H9 (cell line): ENCODE measurements at regions not wholly inside any gene's neighbourhood (a gene's known extent, or its start where the extent isn't known, plus 50 kb on each side); places are given as distances from the start of the nearest gene placed in this dataset.
A peak's percentile ranks its signal among the peaks of the same experiment; 100 is the strongest.

Experiments
- DNase-seq: peaks from one replicate; pipeline ENCODE4 v3.0.0-alpha.2; 2017
- H2AFZ ChIP-seq: one replicate; pipeline ENCODE4 v1.6.1; 2013; ENCODE audit warnings: mild to moderate bottlenecking, low read length, control low read depth, moderate library complexity
- H2AK5ac ChIP-seq: 2 replicates; pipeline ENCODE4 v1.6.1; 2013; ENCODE audit warnings: low read length, control low read depth, mixed read lengths; ENCODE audit not compliant: insufficient read length
- H2BK120ac ChIP-seq: one replicate; pipeline ENCODE4 v1.6.1; 2013; ENCODE audit warnings: low read depth, mild to moderate bottlenecking, low read length, control low read depth, inconsistent platforms; ENCODE audit not compliant: poor library complexity, severe bottlenecking
- H2BK12ac ChIP-seq: 2 replicates; pipeline ENCODE4 v1.6.1; 2013; ENCODE audit warnings: low read length, control low read depth, mixed read lengths, low read depth; ENCODE audit not compliant: insufficient read length
- H2BK15ac ChIP-seq: 2 replicates; pipeline ENCODE4 v1.6.1; 2013; ENCODE audit warnings: low read depth, low read length, control low read depth
- H2BK20ac ChIP-seq: one replicate; pipeline ENCODE4 v1.6.1; 2013; ENCODE audit warnings: low read depth, mild to moderate bottlenecking, low read length, control low read depth, inconsistent platforms; ENCODE audit not compliant: poor library complexity, severe bottlenecking
- H2BK5ac ChIP-seq: 2 replicates; pipeline ENCODE4 v1.6.1; 2013; ENCODE audit warnings: low read length, control low read depth, mixed read lengths; ENCODE audit not compliant: insufficient read length
- H3K14ac ChIP-seq: 2 replicates; pipeline ENCODE4 v1.6.1; 2013; ENCODE audit warnings: low read length, control low read depth; ENCODE audit not compliant: insufficient read depth
- H3K18ac ChIP-seq: 2 replicates; pipeline ENCODE4 v1.6.1; 2013; ENCODE audit warnings: low read depth, mild to moderate bottlenecking, mixed read lengths, low read length, control low read depth; ENCODE audit not compliant: insufficient read length
- H3K23ac ChIP-seq: 2 replicates; pipeline ENCODE4 v1.6.1; 2013; ENCODE audit warnings: low read length, control low read depth, mixed read lengths, low read depth; ENCODE audit not compliant: insufficient read length
- H3K23me2 ChIP-seq: 2 replicates; pipeline ENCODE4 v1.6.1; 2013; ENCODE audit warnings: low read depth, mild to moderate bottlenecking, mixed read lengths, low read length, control low read depth; ENCODE audit not compliant: insufficient read length, poor library complexity, severe bottlenecking
- H3K27ac ChIP-seq: 2 replicates; pipeline ENCODE4 v1.5.1; 2013; ENCODE audit warnings: low read length, control low read depth, mixed read lengths, low read depth; ENCODE audit not compliant: insufficient read length
- H3K27me3 ChIP-seq: 2 replicates; pipeline ENCODE4 v1.6.1; 2013; ENCODE audit warnings: low read length, control low read depth, inconsistent platforms; ENCODE audit not compliant: insufficient read depth
- H3K4ac ChIP-seq: 2 replicates; pipeline ENCODE4 v1.6.1; 2013; ENCODE audit warnings: low read depth, mild to moderate bottlenecking, control low read depth, inconsistent platforms, low read length, moderate library complexity
- H3K4me1 ChIP-seq: 2 replicates; pipeline ENCODE4 v1.6.1; 2013; ENCODE audit warnings: low read length, control low read depth, inconsistent platforms; ENCODE audit not compliant: insufficient read depth
- H3K4me2 ChIP-seq: 2 replicates; pipeline ENCODE4 v1.6.1; 2013; ENCODE audit warnings: low read length, control low read depth, mixed read lengths; ENCODE audit not compliant: insufficient read length, insufficient read depth
- H3K56ac ChIP-seq: 2 replicates; pipeline ENCODE4 v1.6.1; 2013; ENCODE audit warnings: low read depth, mild to moderate bottlenecking, mixed read lengths, low read length, control low read depth; ENCODE audit not compliant: insufficient read length
- H3K79me1 ChIP-seq: 2 replicates; pipeline ENCODE4 v1.6.1; 2013; ENCODE audit warnings: low read depth, mild to moderate bottlenecking, moderate library complexity, low read length, control low read depth, inconsistent platforms; ENCODE audit not compliant: insufficient read depth, poor library complexity, severe bottlenecking
- H3K79me2 ChIP-seq: 2 replicates; pipeline ENCODE4 v1.6.1; 2013; ENCODE audit warnings: low read length, control low read depth, inconsistent platforms; ENCODE audit not compliant: insufficient read depth
- H3K9ac ChIP-seq: 2 replicates; pipeline ENCODE4 v1.6.1; 2013; ENCODE audit warnings: low read length, control low read depth, mixed read lengths; ENCODE audit not compliant: insufficient read length; ENCODE audit errors: extremely low read depth
- H3K9me3 ChIP-seq: one replicate; pipeline ENCODE4 v1.6.1; 2013; ENCODE audit warnings: low read depth, low read length, inconsistent platforms; ENCODE audit not compliant: control insufficient read depth
- H3T11ph ChIP-seq: one replicate; pipeline ENCODE4 v1.6.1; 2013; ENCODE audit warnings: mild to moderate bottlenecking, low read length, control low read depth, inconsistent platforms
- H4K20me1 ChIP-seq: one replicate; pipeline ENCODE4 v1.6.1; 2013; ENCODE audit not compliant: control insufficient read depth, insufficient read length, insufficient read depth
- H4K5ac ChIP-seq: 2 replicates; pipeline ENCODE4 v1.6.1; 2013; ENCODE audit warnings: low read depth, mild to moderate bottlenecking, mixed read lengths, low read length, control low read depth; ENCODE audit not compliant: insufficient read length
- H4K8ac ChIP-seq: replicated peaks from 2 replicates; pipeline ENCODE4 v1.6.1; 2013; ENCODE audit warnings: low read length, control low read depth, mixed read lengths, low read depth; ENCODE audit not compliant: insufficient read length
- H4K91ac ChIP-seq: 2 replicates; pipeline ENCODE4 v1.6.1; 2013; ENCODE audit warnings: low read depth, mild to moderate bottlenecking, moderate library complexity, mixed read lengths, low read length, control low read depth; ENCODE audit not compliant: insufficient read length
- H3K27ac Mint-ChIP-seq, 3 experiments: 2 replicates in 2 of 3; 3 replicates in 1 of 3; pipeline ENCODE4 v1.8.0; 2020 to 2021; ENCODE audit warnings: mixed read lengths in 3 of 3, mild to moderate bottlenecking in 1 of 3, moderate library complexity in 1 of 3
- H3K27me3 Mint-ChIP-seq: 2 replicates; pipeline ENCODE4 v1.8.0; 2021; ENCODE audit warnings: low read depth, mild to moderate bottlenecking, moderate library complexity, mixed read lengths
- H3K36me3 Mint-ChIP-seq, 3 experiments: 2 replicates in 2 of 3; 3 replicates in 1 of 3; pipeline ENCODE4 v1.8.0; 2020 to 2021; ENCODE audit warnings: low read depth in 3 of 3, mixed read lengths in 3 of 3; ENCODE audit not compliant: insufficient read depth in 1 of 3
- H3K4me1 Mint-ChIP-seq, 2 experiments: 2 replicates each; pipeline ENCODE4 v1.8.0; 2020; ENCODE audit warnings: mixed read lengths in 2 of 2
- H3K4me3 Mint-ChIP-seq, 2 experiments: 2 replicates in 1 of 2; 3 replicates in 1 of 2; pipeline ENCODE4 v1.8.0; 2020 to 2021; ENCODE audit warnings: mild to moderate bottlenecking in 2 of 2, mixed read lengths in 2 of 2, moderate library complexity in 1 of 2
- H3K9me3 Mint-ChIP-seq, 2 experiments: 2 replicates in 1 of 2; 3 replicates in 1 of 2; pipeline ENCODE4 v1.8.0; 2020; ENCODE audit warnings: mild to moderate bottlenecking in 2 of 2, mixed read lengths in 2 of 2, moderate library complexity in 1 of 2
- WGBS: extraction: QIAGEN DNeasy Blood & Tissue Kit; methylation state at CpG from one replicate; pipeline ENCODE4 v1.1.7; 2013; ENCODE audit warnings: missing lambda C conversion rate, low lambda C conversion rate, mixed read lengths; ENCODE audit not compliant: insufficient read length; ENCODE audit errors: extremely low coverage; 5-methylcytosine and 5-hydroxymethylcytosine counted together
- TF ChIP-seq, protein P1 (sequence below): fragments of 200-600 bp; sonication (generic); conservative IDR thresholded peaks from 3 replicates; pipeline ENCODE4 v1.8.0; 2021; ENCODE audit warnings: antibody characterized with exemption, mild to moderate bottlenecking

DNA sequence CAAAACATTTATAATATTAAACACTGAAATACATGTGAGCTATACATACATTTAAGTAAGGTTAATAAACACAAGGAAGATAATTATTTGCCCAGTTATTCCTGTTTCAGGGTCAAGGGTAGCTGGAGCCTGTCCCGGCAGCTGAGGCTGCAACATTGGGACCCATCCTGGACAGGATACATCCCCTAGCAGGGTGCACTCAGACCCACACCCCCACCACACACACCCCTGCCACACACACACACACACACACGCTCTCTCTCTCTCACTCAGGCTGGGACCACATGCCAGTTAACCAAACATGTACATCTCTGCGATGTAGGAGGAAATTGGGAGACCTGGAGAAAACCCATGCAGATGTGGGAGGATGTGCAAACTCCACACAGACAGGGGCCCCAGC lies 112.6 kb upstream of the TMCC3 start:
- Histone ChIP-seq H3K56ac (no peak overlapping the region), H3K27me3 (no peaks in the 10 kb centered on the region), H3K79me1 (no peaks in the 10 kb centered on the region), H3K4me2 (no peak overlapping the region), H3K79me2 (no peaks in the 10 kb centered on the region), H2BK12ac (no peak overlapping the region), H3K27ac (no peak overlapping the region), H4K91ac (no peak overlapping the region), H3K23ac (no peak overlapping the region), H3K9me3 (no peaks in the 10 kb centered on the region), H3K4ac (no peak overlapping the region), H4K5ac (no peak overlapping the region), H3K14ac (no peak overlapping the region), H2BK20ac (no peak overlapping the region), H2AK5ac (no peak overlapping the region), H3K23me2 (no peaks in the 10 kb centered on the region), H4K20me1 (no peaks in the 10 kb centered on the region), H2BK120ac (no peak overlapping the region), H3K9ac (no peak overlapping the region), H2BK5ac (no peak overlapping the region), H2BK15ac (no peak overlapping the region), H3K18ac (no peak overlapping the region), H3T11ph (no peak overlapping the region), H3K4me1 (no peaks in the 10 kb centered on the region), H4K8ac (no peak overlapping the region), H2AFZ (no peak overlapping the region)
- Mint-ChIP-seq H3K4me1 (no peaks in the 10 kb centered on the region), H3K4me3 (no peak overlapping the region), H3K27ac (0 out of 7 replicates have a peak overlapping the region, but pooled peaks of 1 of the 3 experiments have one; percentile 71), H3K9me3 (no peaks in the 10 kb centered on the region), H3K36me3 (no peaks in the 10 kb centered on the region), H3K27me3 (peaks cover 2% of the 10 kb centered on the region; the same call in 1 of the 2 replicates)
- TF ChIP-seq, protein P1, sequence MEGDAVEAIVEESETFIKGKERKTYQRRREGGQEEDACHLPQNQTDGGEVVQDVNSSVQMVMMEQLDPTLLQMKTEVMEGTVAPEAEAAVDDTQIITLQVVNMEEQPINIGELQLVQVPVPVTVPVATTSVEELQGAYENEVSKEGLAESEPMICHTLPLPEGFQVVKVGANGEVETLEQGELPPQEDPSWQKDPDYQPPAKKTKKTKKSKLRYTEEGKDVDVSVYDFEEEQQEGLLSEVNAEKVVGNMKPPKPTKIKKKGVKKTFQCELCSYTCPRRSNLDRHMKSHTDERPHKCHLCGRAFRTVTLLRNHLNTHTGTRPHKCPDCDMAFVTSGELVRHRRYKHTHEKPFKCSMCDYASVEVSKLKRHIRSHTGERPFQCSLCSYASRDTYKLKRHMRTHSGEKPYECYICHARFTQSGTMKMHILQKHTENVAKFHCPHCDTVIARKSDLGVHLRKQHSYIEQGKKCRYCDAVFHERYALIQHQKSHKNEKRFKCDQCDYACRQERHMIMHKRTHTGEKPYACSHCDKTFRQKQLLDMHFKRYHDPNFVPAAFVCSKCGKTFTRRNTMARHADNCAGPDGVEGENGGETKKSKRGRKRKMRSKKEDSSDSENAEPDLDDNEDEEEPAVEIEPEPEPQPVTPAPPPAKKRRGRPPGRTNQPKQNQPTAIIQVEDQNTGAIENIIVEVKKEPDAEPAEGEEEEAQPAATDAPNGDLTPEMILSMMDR: no peak
- no CpG with 5 or more reads among the region's 3 CpGs for WGBS
- DNase-seq: no peak
